K562 (cell line): ENCODE measurements at regions not wholly inside any gene's neighbourhood (a gene's known extent, or its start where the extent isn't known, plus 50 kb on each side); places are given as distances from the start of the nearest gene placed in this dataset.

Source experiments
- CBFB ChIP-seq: sonication (generic); formaldehyde crosslinking; IDR thresholded peaks from 2 replicates; pipeline ENCODE4 v1.4.0; 2020; ENCODE audit warnings: mild to moderate bottlenecking, missing genetic modification reagents
- KLF16 ChIP-seq: IDR thresholded peaks from 2 replicates; pipeline ENCODE4 v1.6.1; 2016; ENCODE audit warnings: antibody characterized with exemption
- STAG1 ChIP-seq: sonication (generic); formaldehyde crosslinking; IDR thresholded peaks from 2 replicates; pipeline ENCODE4 v1.5.0; 2020; ENCODE audit warnings: missing genetic modification reagents, borderline replicate concordance

DNA sequence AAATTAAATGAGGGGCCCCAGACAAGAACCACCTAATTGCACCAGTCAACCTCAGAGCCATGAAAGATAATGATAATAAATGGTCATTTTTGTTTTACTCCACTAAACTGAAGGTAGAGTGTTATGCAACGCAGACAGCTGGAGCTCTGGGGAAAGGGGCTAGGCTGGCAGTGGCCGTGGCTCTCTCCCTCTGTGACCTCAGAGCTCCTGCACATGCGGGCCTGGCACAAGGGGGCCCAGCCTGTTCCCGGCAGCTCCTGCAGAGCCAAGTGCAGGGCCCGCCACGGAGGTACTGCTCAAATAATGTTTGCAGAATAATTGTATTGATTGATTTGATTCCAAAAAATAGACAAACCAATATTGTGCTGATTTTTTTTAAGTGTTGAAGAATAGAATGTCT is 109.5 kb downstream of the SALL1 start:
- TF ChIP-seq KLF16, result no peak
- TF ChIP-seq STAG1 (CRISPR knock-in tag), result no peak
- TF ChIP-seq CBFB (CRISPR knock-in tag), result no peak
